H9 (cell line): ENCODE measurements at regions not wholly inside any gene's neighbourhood (a gene's known extent, or its start where the extent isn't known, plus 50 kb on each side); places are given as distances from the start of the nearest gene placed in this dataset.

ENCODE experiments used
- DNase-seq: peaks from one replicate; pipeline ENCODE4 v3.0.0-alpha.2; 2017
- H2AFZ ChIP-seq: one replicate; pipeline ENCODE4 v1.6.1; 2013; ENCODE audit warnings: mild to moderate bottlenecking, low read length, control low read depth, moderate library complexity
- H2AK5ac ChIP-seq: 2 replicates; pipeline ENCODE4 v1.6.1; 2013; ENCODE audit warnings: low read length, control low read depth, mixed read lengths; ENCODE audit not compliant: insufficient read length
- H2BK120ac ChIP-seq: one replicate; pipeline ENCODE4 v1.6.1; 2013; ENCODE audit warnings: low read depth, mild to moderate bottlenecking, low read length, control low read depth, inconsistent platforms; ENCODE audit not compliant: poor library complexity, severe bottlenecking
- H2BK12ac ChIP-seq: 2 replicates; pipeline ENCODE4 v1.6.1; 2013; ENCODE audit warnings: low read length, control low read depth, mixed read lengths, low read depth; ENCODE audit not compliant: insufficient read length
- H2BK15ac ChIP-seq: 2 replicates; pipeline ENCODE4 v1.6.1; 2013; ENCODE audit warnings: low read depth, low read length, control low read depth
- H2BK20ac ChIP-seq: one replicate; pipeline ENCODE4 v1.6.1; 2013; ENCODE audit warnings: low read depth, mild to moderate bottlenecking, low read length, control low read depth, inconsistent platforms; ENCODE audit not compliant: poor library complexity, severe bottlenecking
- H2BK5ac ChIP-seq: 2 replicates; pipeline ENCODE4 v1.6.1; 2013; ENCODE audit warnings: low read length, control low read depth, mixed read lengths; ENCODE audit not compliant: insufficient read length
- H3K14ac ChIP-seq: 2 replicates; pipeline ENCODE4 v1.6.1; 2013; ENCODE audit warnings: low read length, control low read depth; ENCODE audit not compliant: insufficient read depth
- H3K18ac ChIP-seq: 2 replicates; pipeline ENCODE4 v1.6.1; 2013; ENCODE audit warnings: low read depth, mild to moderate bottlenecking, mixed read lengths, low read length, control low read depth; ENCODE audit not compliant: insufficient read length
- H3K23ac ChIP-seq: 2 replicates; pipeline ENCODE4 v1.6.1; 2013; ENCODE audit warnings: low read length, control low read depth, mixed read lengths, low read depth; ENCODE audit not compliant: insufficient read length
- H3K23me2 ChIP-seq: 2 replicates; pipeline ENCODE4 v1.6.1; 2013; ENCODE audit warnings: low read depth, mild to moderate bottlenecking, mixed read lengths, low read length, control low read depth; ENCODE audit not compliant: insufficient read length, poor library complexity, severe bottlenecking
- H3K27ac ChIP-seq: 2 replicates; pipeline ENCODE4 v1.5.1; 2013; ENCODE audit warnings: low read length, control low read depth, mixed read lengths, low read depth; ENCODE audit not compliant: insufficient read length
- H3K27me3 ChIP-seq: 2 replicates; pipeline ENCODE4 v1.6.1; 2013; ENCODE audit warnings: low read length, control low read depth, inconsistent platforms; ENCODE audit not compliant: insufficient read depth
- H3K4ac ChIP-seq: 2 replicates; pipeline ENCODE4 v1.6.1; 2013; ENCODE audit warnings: low read depth, mild to moderate bottlenecking, control low read depth, inconsistent platforms, low read length, moderate library complexity
- H3K4me1 ChIP-seq: 2 replicates; pipeline ENCODE4 v1.6.1; 2013; ENCODE audit warnings: low read length, control low read depth, inconsistent platforms; ENCODE audit not compliant: insufficient read depth
- H3K4me2 ChIP-seq: 2 replicates; pipeline ENCODE4 v1.6.1; 2013; ENCODE audit warnings: low read length, control low read depth, mixed read lengths; ENCODE audit not compliant: insufficient read length, insufficient read depth
- H3K56ac ChIP-seq: 2 replicates; pipeline ENCODE4 v1.6.1; 2013; ENCODE audit warnings: low read depth, mild to moderate bottlenecking, mixed read lengths, low read length, control low read depth; ENCODE audit not compliant: insufficient read length
- H3K79me1 ChIP-seq: 2 replicates; pipeline ENCODE4 v1.6.1; 2013; ENCODE audit warnings: low read depth, mild to moderate bottlenecking, moderate library complexity, low read length, control low read depth, inconsistent platforms; ENCODE audit not compliant: insufficient read depth, poor library complexity, severe bottlenecking
- H3K79me2 ChIP-seq: 2 replicates; pipeline ENCODE4 v1.6.1; 2013; ENCODE audit warnings: low read length, control low read depth, inconsistent platforms; ENCODE audit not compliant: insufficient read depth
- H3K9ac ChIP-seq: 2 replicates; pipeline ENCODE4 v1.6.1; 2013; ENCODE audit warnings: low read length, control low read depth, mixed read lengths; ENCODE audit not compliant: insufficient read length; ENCODE audit errors: extremely low read depth
- H3K9me3 ChIP-seq: one replicate; pipeline ENCODE4 v1.6.1; 2013; ENCODE audit warnings: low read depth, low read length, inconsistent platforms; ENCODE audit not compliant: control insufficient read depth
- H3T11ph ChIP-seq: one replicate; pipeline ENCODE4 v1.6.1; 2013; ENCODE audit warnings: mild to moderate bottlenecking, low read length, control low read depth, inconsistent platforms
- H4K20me1 ChIP-seq: one replicate; pipeline ENCODE4 v1.6.1; 2013; ENCODE audit not compliant: control insufficient read depth, insufficient read length, insufficient read depth
- H4K5ac ChIP-seq: 2 replicates; pipeline ENCODE4 v1.6.1; 2013; ENCODE audit warnings: low read depth, mild to moderate bottlenecking, mixed read lengths, low read length, control low read depth; ENCODE audit not compliant: insufficient read length
- H4K8ac ChIP-seq: replicated peaks from 2 replicates; pipeline ENCODE4 v1.6.1; 2013; ENCODE audit warnings: low read length, control low read depth, mixed read lengths, low read depth; ENCODE audit not compliant: insufficient read length
- H4K91ac ChIP-seq: 2 replicates; pipeline ENCODE4 v1.6.1; 2013; ENCODE audit warnings: low read depth, mild to moderate bottlenecking, moderate library complexity, mixed read lengths, low read length, control low read depth; ENCODE audit not compliant: insufficient read length
- H3K27ac Mint-ChIP-seq, 3 experiments: 2 replicates in 2 of 3; 3 replicates in 1 of 3; pipeline ENCODE4 v1.8.0; 2020 to 2021; ENCODE audit warnings: mixed read lengths in 3 of 3, mild to moderate bottlenecking in 1 of 3, moderate library complexity in 1 of 3
- H3K27me3 Mint-ChIP-seq: 2 replicates; pipeline ENCODE4 v1.8.0; 2021; ENCODE audit warnings: low read depth, mild to moderate bottlenecking, moderate library complexity, mixed read lengths
- H3K36me3 Mint-ChIP-seq, 3 experiments: 2 replicates in 2 of 3; 3 replicates in 1 of 3; pipeline ENCODE4 v1.8.0; 2020 to 2021; ENCODE audit warnings: low read depth in 3 of 3, mixed read lengths in 3 of 3; ENCODE audit not compliant: insufficient read depth in 1 of 3
- H3K4me1 Mint-ChIP-seq, 2 experiments: 2 replicates each; pipeline ENCODE4 v1.8.0; 2020; ENCODE audit warnings: mixed read lengths in 2 of 2
- H3K4me3 Mint-ChIP-seq, 2 experiments: 2 replicates in 1 of 2; 3 replicates in 1 of 2; pipeline ENCODE4 v1.8.0; 2020 to 2021; ENCODE audit warnings: mild to moderate bottlenecking in 2 of 2, mixed read lengths in 2 of 2, moderate library complexity in 1 of 2
- H3K9me3 Mint-ChIP-seq, 2 experiments: 2 replicates in 1 of 2; 3 replicates in 1 of 2; pipeline ENCODE4 v1.8.0; 2020; ENCODE audit warnings: mild to moderate bottlenecking in 2 of 2, mixed read lengths in 2 of 2, moderate library complexity in 1 of 2
- CTCF ChIP-seq: fragments of 200-600 bp; sonication (generic); conservative IDR thresholded peaks from 3 replicates; pipeline ENCODE4 v1.8.0; 2021; ENCODE audit warnings: antibody characterized with exemption, mild to moderate bottlenecking

GRCh38 chr3:180403156-180403555 is 198.8 kb upstream of the TTC14 start:
- H3K56ac ChIP-seq, result no peak overlapping the region
- H3K23me2 ChIP-seq, result no peaks in the 10 kb centered on the region
- H4K20me1 ChIP-seq, result no peaks in the 10 kb centered on the region
- Mint-ChIP-seq H3K36me3 (no peaks in the 10 kb centered on the region), H3K9me3 (no peaks in the 10 kb centered on the region), H3K4me1 (no peaks in the 10 kb centered on the region), H3K27me3 (no peaks in the 10 kb centered on the region), H3K27ac (no peak overlapping the region), H3K4me3 (no peak overlapping the region)
- H2AK5ac ChIP-seq, result no peak overlapping the region
- H3K27me3 ChIP-seq, result no peaks in the 10 kb centered on the region
- DNase-seq, result no peak
- H2BK15ac ChIP-seq, result no peak overlapping the region
- no peak overlapping the region for H3K4me2 ChIP-seq
- H4K5ac ChIP-seq, result no peak overlapping the region
- no peaks in the 10 kb centered on the region for H3K4me1 ChIP-seq
- no peaks in the 10 kb centered on the region for H3K9me3 ChIP-seq
- no peak overlapping the region for H3K23ac ChIP-seq
- no peak overlapping the region for H2BK12ac ChIP-seq
- no peak overlapping the region for H3K18ac ChIP-seq
- no peak overlapping the region for H3K9ac ChIP-seq
- H4K8ac ChIP-seq, result no peak overlapping the region
- no peak overlapping the region for H3K14ac ChIP-seq
- no peaks in the 10 kb centered on the region for H3K79me1 ChIP-seq
- no peak overlapping the region for H2AFZ ChIP-seq
- no peak for TF ChIP-seq CTCF
- H3K79me2 ChIP-seq, result no peaks in the 10 kb centered on the region
- H2BK120ac ChIP-seq, result no peak overlapping the region
- H2BK20ac ChIP-seq, result no peak overlapping the region
- H2BK5ac ChIP-seq, result no peak overlapping the region
- no peak overlapping the region for H3K4ac ChIP-seq
- H3K27ac ChIP-seq, result no peak overlapping the region
- no peak overlapping the region for H3T11ph ChIP-seq
- H4K91ac ChIP-seq, result no peak overlapping the region
